ENCODE measurements at regions not wholly inside any gene's neighbourhood (a gene's known extent, or its start where the extent isn't known, plus 50 kb on each side); places are given as distances from the start of the nearest gene placed in this dataset.

GRCh38 chr6:146961831-146962230 is 242.4 kb upstream of the STXBP5 start:
- WGBS, 2 donors, result 81 to 94% methylated on average over 1 of the region's 1 CpG
- no peak overlapping the region for H3K4me3 ChIP-seq
- peaks cover 0 to 8% (median 3%) of the 10 kb centered on the region in 4 donors for H3K9me3 ChIP-seq (ENCODE audit: control insufficient read depth in 4 of 4, insufficient read depth in 3 of 4, low read length in 3 of 4)
- H3K9ac ChIP-seq (ENCODE audit: insufficient read depth in 1 of 2, low read length in 2 of 2), result no peak overlapping the region
- no peak for TF ChIP-seq CTCF (IDR thresholded peaks at IDR 0.05; ENCODE audit: control extremely low read depth, extremely low read depth)
- no peaks in the 10 kb centered on the region for H3K36me3 ChIP-seq (ENCODE audit: control insufficient read depth in 4 of 4, insufficient read depth in 4 of 4, low read length in 4 of 4)
- DNase-seq (no peak), ATAC-seq (ENCODE audit: insufficient read depth, low FRiP score) (no peak)
- no peaks in the 10 kb centered on the region for H3K4me1 ChIP-seq (ENCODE audit: control insufficient read depth in 5 of 5, insufficient read depth in 5 of 5, low read length in 5 of 5)
- H3K27ac ChIP-seq (ENCODE audit: low read depth in 1 of 2, low read length in 1 of 2), result no peak overlapping the region
- no peaks in the 10 kb centered on the region for H3K27me3 ChIP-seq (ENCODE audit: control insufficient read depth in 3 of 3, insufficient read depth in 3 of 3, low read length in 2 of 3)

DNA sequence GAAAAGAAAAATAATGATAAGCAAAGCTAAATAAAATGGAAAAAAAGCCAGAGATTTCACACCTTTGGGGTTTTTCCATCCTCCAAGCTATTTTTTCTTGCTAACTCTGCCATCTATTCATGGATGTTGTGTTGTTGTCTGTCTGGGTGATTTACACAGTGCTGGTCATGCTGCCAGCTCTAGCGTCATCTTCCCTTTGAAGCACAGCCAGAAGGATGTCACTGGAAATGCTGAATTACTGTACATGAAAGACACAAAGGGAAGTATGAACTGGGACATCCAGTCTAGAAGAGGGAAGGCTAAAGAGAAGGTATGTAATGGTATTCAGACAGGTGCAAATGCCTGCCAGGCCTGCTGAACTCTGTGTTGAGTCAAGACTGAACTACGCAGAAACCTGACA is 241.9 kb upstream of the STXBP5 start:
- ATAC-seq (ENCODE audit: insufficient read depth, low FRiP score) (no peak), DNase-seq (peak in 2 of 3 donors; percentile 19)
- H3K9me3 ChIP-seq (ENCODE audit: control insufficient read depth in 4 of 4, insufficient read depth in 3 of 4, low read length in 3 of 4), result peaks cover 0 to 8% (median 3%) of the 10 kb centered on the region in 4 donors
- no peak overlapping the region for H3K9ac ChIP-seq (ENCODE audit: insufficient read depth in 1 of 2, low read length in 2 of 2)
- 51 to 67% methylated on average over 2 of the region's 2 CpGs for WGBS, 2 donors
- no peaks in the 10 kb centered on the region for H3K27me3 ChIP-seq (ENCODE audit: control insufficient read depth in 3 of 3, insufficient read depth in 3 of 3, low read length in 2 of 3)
- no peaks in the 10 kb centered on the region for H3K4me1 ChIP-seq (ENCODE audit: control insufficient read depth in 5 of 5, insufficient read depth in 5 of 5, low read length in 5 of 5)
- H3K27ac ChIP-seq (ENCODE audit: low read depth in 1 of 2, low read length in 1 of 2), result no peak overlapping the region
- no peaks in the 10 kb centered on the region for H3K36me3 ChIP-seq (ENCODE audit: control insufficient read depth in 4 of 4, insufficient read depth in 4 of 4, low read length in 4 of 4)
- TF ChIP-seq CTCF (IDR thresholded peaks at IDR 0.05; ENCODE audit: control extremely low read depth, extremely low read depth), result no peak
- H3K4me3 ChIP-seq, result no peak overlapping the region

GRCh38 chr6:146965110-146965689 is 239.0 kb upstream of the STXBP5 start:
- Histone ChIP-seq H3K9ac (ENCODE audit: insufficient read depth in 1 of 2, low read length in 2 of 2) (no peak overlapping the region), H3K4me1 (ENCODE audit: control insufficient read depth in 5 of 5, insufficient read depth in 5 of 5, low read length in 5 of 5) (peaks cover 0 to 4% (median 0%) of the 10 kb centered on the region in 5 donors), H3K9me3 (ENCODE audit: control insufficient read depth in 4 of 4, insufficient read depth in 3 of 4, low read length in 3 of 4) (peaks cover 0 to 8% (median 3%) of the 10 kb centered on the region in 4 donors), H3K27ac (ENCODE audit: low read depth in 1 of 2, low read length in 1 of 2) (no peak overlapping the region), H3K27me3 (ENCODE audit: control insufficient read depth in 3 of 3, insufficient read depth in 3 of 3, low read length in 2 of 3) (no peaks in the 10 kb centered on the region), H3K4me3 (no peak overlapping the region), H3K36me3 (ENCODE audit: control insufficient read depth in 4 of 4, insufficient read depth in 4 of 4, low read length in 4 of 4) (no peaks in the 10 kb centered on the region)
- DNase-seq, result no peak
- TF ChIP-seq CTCF (IDR thresholded peaks at IDR 0.05; ENCODE audit: control extremely low read depth, extremely low read depth), result no peak
- ATAC-seq (ENCODE audit: insufficient read depth, low FRiP score), result no peak
- WGBS, 2 donors, result 96 to 100% methylated on average over 1 of the region's 1 CpG

Data from lung (tissue), 11 donors.